ENCODE measurements at regions not wholly inside any gene's neighbourhood (a gene's known extent, or its start where the extent isn't known, plus 50 kb on each side); places are given as distances from the start of the nearest gene placed in this dataset.

DNA sequence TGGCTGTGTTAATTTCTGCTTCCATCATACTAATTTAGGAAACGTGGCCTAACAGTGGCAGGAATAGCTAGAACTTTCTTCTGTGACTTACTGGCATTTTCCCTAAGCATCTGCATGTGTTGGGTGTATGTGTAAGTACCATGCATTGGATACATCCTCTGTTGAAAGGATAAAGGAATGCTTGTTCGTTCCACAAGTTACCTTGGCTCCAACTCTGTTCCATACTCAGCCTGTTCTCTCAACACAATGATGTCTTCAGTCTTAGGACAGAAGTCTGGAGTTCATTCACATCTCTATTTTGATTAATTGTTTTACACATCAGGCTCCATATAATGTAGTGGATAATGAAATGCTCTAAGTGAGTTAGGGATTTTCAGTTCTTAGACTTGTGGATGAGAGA lies 190.1 kb upstream of the DMRT1 start:
- H3K4me3 Mint-ChIP-seq, result no peak overlapping the region
- Histone ChIP-seq H3F3A (replicated peaks; ENCODE audit: low read depth) (0 out of 2 replicates have a peak, but pooled peaks cover 5% of the 10 kb centered on the region), H3K4me2 (no peak overlapping the region), H3K27me3 (ENCODE audit: insufficient read depth) (no peaks in the 10 kb centered on the region), H3K4me3 (no peak overlapping the region), H3K4me1 (ENCODE audit: insufficient read depth) (peaks cover 43% of the 10 kb centered on the region), H3K79me2 (replicated peaks; ENCODE audit: insufficient read depth) (peaks cover 25% of the 10 kb centered on the region), H3K27ac (ENCODE audit: low read depth) (no peak overlapping the region), H3K9me2 (ENCODE audit: insufficient read depth) (peaks cover under 1% of the 10 kb centered on the region; the same call in 1 of the 2 replicates), H3K36me3 (ENCODE audit: insufficient read depth) (no peaks in the 10 kb centered on the region), H4K20me1 (replicated peaks; ENCODE audit: insufficient read depth) (no peaks in the 10 kb centered on the region; the same call in 1 of the 2 replicates), H2AFZ (no peak overlapping the region)
- no peaks in the 10 kb centered on the region for H3K36me3 Mint-ChIP-seq (ENCODE audit: low read depth)
- no peak for ATAC-seq
- peaks cover 10% of the 10 kb centered on the region for H3K27me3 Mint-ChIP-seq (ENCODE audit: insufficient read depth, low read depth, poor library complexity)
- H3K27ac Mint-ChIP-seq, result no peak overlapping the region
- peaks cover 69% of the 10 kb centered on the region for H3K4me1 Mint-ChIP-seq
- no peaks in the 10 kb centered on the region for H3K9me3 Mint-ChIP-seq
- TF ChIP-seq, protein P1, sequence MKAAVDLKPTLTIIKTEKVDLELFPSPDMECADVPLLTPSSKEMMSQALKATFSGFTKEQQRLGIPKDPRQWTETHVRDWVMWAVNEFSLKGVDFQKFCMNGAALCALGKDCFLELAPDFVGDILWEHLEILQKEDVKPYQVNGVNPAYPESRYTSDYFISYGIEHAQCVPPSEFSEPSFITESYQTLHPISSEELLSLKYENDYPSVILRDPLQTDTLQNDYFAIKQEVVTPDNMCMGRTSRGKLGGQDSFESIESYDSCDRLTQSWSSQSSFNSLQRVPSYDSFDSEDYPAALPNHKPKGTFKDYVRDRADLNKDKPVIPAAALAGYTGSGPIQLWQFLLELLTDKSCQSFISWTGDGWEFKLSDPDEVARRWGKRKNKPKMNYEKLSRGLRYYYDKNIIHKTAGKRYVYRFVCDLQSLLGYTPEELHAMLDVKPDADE (IDR thresholded peaks at IDR 0.05), result no peak
- TF ChIP-seq ZNF114 (CRISPR knock-in tag; IDR thresholded peaks at IDR 0.05), result no peak
- TF ChIP-seq, protein P2, sequence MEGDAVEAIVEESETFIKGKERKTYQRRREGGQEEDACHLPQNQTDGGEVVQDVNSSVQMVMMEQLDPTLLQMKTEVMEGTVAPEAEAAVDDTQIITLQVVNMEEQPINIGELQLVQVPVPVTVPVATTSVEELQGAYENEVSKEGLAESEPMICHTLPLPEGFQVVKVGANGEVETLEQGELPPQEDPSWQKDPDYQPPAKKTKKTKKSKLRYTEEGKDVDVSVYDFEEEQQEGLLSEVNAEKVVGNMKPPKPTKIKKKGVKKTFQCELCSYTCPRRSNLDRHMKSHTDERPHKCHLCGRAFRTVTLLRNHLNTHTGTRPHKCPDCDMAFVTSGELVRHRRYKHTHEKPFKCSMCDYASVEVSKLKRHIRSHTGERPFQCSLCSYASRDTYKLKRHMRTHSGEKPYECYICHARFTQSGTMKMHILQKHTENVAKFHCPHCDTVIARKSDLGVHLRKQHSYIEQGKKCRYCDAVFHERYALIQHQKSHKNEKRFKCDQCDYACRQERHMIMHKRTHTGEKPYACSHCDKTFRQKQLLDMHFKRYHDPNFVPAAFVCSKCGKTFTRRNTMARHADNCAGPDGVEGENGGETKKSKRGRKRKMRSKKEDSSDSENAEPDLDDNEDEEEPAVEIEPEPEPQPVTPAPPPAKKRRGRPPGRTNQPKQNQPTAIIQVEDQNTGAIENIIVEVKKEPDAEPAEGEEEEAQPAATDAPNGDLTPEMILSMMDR (conservative IDR thresholded peaks at IDR 0.05; ENCODE audit: low read depth in 2 of 2), result no peak
- no peak for TF ChIP-seq NANOG (IDR thresholded peaks at IDR 0.05; ENCODE audit: borderline replicate concordance)
- TF ChIP-seq POLR2AphosphoS5 (IDR thresholded peaks at IDR 0.05; ENCODE audit: low read depth), result no peak
- TF ChIP-seq JUNB (IDR thresholded peaks at IDR 0.05; ENCODE audit: unreplicated experiment), result no peak
- no peak for TF ChIP-seq ZNF331 (CRISPR knock-in tag; IDR thresholded peaks at IDR 0.05; ENCODE audit: low read depth)
- TF ChIP-seq, protein P3, sequence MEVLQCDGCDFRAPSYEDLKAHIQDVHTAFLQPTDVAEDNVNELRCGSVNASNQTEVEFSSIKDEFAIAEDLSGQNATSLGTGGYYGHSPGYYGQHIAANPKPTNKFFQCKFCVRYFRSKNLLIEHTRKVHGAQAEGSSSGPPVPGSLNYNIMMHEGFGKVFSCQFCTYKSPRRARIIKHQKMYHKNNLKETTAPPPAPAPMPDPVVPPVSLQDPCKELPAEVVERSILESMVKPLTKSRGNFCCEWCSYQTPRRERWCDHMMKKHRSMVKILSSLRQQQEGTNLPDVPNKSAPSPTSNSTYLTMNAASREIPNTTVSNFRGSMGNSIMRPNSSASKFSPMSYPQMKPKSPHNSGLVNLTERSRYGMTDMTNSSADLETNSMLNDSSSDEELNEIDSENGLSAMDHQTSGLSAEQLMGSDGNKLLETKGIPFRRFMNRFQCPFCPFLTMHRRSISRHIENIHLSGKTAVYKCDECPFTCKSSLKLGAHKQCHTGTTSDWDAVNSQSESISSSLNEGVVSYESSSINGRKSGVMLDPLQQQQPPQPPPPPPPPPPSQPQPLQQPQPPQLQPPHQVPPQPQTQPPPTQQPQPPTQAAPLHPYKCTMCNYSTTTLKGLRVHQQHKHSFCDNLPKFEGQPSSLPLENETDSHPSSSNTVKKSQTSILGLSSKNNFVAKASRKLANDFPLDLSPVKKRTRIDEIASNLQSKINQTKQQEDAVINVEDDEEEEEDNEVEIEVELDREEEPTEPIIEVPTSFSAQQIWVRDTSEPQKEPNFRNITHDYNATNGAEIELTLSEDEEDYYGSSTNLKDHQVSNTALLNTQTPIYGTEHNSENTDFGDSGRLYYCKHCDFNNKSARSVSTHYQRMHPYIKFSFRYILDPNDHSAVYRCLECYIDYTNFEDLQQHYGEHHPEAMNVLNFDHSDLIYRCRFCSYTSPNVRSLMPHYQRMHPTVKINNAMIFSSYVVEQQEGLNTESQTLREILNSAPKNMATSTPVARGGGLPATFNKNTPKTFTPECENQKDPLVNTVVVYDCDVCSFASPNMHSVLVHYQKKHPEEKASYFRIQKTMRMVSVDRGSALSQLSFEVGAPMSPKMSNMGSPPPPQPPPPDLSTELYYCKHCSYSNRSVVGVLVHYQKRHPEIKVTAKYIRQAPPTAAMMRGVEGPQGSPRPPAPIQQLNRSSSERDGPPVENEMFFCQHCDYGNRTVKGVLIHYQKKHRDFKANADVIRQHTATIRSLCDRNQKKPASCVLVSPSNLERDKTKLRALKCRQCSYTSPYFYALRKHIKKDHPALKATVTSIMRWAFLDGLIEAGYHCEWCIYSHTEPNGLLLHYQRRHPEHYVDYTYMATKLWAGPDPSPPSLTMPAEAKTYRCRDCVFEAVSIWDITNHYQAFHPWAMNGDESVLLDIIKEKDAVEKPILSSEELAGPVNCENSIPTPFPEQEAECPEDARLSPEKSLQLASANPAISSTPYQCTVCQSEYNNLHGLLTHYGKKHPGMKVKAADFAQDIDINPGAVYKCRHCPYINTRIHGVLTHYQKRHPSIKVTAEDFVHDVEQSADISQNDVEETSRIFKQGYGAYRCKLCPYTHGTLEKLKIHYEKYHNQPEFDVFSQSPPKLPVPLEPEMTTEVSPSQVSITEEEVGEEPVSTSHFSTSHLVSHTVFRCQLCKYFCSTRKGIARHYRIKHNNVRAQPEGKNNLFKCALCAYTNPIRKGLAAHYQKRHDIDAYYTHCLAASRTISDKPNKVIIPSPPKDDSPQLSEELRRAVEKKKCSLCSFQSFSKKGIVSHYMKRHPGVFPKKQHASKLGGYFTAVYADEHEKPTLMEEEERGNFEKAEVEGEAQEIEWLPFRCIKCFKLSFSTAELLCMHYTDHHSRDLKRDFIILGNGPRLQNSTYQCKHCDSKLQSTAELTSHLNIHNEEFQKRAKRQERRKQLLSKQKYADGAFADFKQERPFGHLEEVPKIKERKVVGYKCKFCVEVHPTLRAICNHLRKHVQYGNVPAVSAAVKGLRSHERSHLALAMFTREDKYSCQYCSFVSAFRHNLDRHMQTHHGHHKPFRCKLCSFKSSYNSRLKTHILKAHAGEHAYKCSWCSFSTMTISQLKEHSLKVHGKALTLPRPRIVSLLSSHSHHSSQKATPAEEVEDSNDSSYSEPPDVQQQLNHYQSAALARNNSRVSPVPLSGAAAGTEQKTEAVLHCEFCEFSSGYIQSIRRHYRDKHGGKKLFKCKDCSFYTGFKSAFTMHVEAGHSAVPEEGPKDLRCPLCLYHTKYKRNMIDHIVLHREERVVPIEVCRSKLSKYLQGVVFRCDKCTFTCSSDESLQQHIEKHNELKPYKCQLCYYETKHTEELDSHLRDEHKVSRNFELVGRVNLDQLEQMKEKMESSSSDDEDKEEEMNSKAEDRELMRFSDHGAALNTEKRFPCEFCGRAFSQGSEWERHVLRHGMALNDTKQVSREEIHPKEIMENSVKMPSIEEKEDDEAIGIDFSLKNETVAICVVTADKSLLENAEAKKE (CRISPR knock-in tag; IDR thresholded peaks at IDR 0.05), result no peak
- no peak for TF ChIP-seq CREB1 (CRISPR knock-in tag; IDR thresholded peaks at IDR 0.05; ENCODE audit: low read depth)
- TF ChIP-seq, protein P4, sequence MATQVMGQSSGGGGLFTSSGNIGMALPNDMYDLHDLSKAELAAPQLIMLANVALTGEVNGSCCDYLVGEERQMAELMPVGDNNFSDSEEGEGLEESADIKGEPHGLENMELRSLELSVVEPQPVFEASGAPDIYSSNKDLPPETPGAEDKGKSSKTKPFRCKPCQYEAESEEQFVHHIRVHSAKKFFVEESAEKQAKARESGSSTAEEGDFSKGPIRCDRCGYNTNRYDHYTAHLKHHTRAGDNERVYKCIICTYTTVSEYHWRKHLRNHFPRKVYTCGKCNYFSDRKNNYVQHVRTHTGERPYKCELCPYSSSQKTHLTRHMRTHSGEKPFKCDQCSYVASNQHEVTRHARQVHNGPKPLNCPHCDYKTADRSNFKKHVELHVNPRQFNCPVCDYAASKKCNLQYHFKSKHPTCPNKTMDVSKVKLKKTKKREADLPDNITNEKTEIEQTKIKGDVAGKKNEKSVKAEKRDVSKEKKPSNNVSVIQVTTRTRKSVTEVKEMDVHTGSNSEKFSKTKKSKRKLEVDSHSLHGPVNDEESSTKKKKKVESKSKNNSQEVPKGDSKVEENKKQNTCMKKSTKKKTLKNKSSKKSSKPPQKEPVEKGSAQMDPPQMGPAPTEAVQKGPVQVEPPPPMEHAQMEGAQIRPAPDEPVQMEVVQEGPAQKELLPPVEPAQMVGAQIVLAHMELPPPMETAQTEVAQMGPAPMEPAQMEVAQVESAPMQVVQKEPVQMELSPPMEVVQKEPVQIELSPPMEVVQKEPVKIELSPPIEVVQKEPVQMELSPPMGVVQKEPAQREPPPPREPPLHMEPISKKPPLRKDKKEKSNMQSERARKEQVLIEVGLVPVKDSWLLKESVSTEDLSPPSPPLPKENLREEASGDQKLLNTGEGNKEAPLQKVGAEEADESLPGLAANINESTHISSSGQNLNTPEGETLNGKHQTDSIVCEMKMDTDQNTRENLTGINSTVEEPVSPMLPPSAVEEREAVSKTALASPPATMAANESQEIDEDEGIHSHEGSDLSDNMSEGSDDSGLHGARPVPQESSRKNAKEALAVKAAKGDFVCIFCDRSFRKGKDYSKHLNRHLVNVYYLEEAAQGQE (IDR thresholded peaks at IDR 0.05; ENCODE audit: unreplicated experiment), result no peak
- no peak for TF ChIP-seq EZH2 (IDR thresholded peaks at IDR 0.05; ENCODE audit: low read depth, unreplicated experiment)
- TF ChIP-seq STAT1 (IDR thresholded peaks at IDR 0.05; ENCODE audit: unreplicated experiment), result no peak
- TF ChIP-seq EZH2phosphoT487 (IDR thresholded peaks at IDR 0.05; ENCODE audit: unreplicated experiment), result no peak
- DNase-seq (ENCODE audit: low spot score), result no peak

Measured in GM23338 (cell line).